ENCODE measurements at regions not wholly inside any gene's neighbourhood (a gene's known extent, or its start where the extent isn't known, plus 50 kb on each side); places are given as distances from the start of the nearest gene placed in this dataset.

GRCh38 chr4:100738196-100739165 lies 220.7 kb upstream of the EMCN start:
- H3K9me3 Mint-ChIP-seq, result peaks cover 8% of the 10 kb centered on the region
- H3K27me3 Mint-ChIP-seq, result no peaks in the 10 kb centered on the region
- H3K36me3 Mint-ChIP-seq (ENCODE audit: low read depth), result no peaks in the 10 kb centered on the region
- H3K4me1 Mint-ChIP-seq (ENCODE audit: low read depth), result no peaks in the 10 kb centered on the region
- no peak overlapping the region for H3K4me3 Mint-ChIP-seq
- peak overlapping the region; percentile 3 for H3K27ac Mint-ChIP-seq
- intact Hi-C loops (cut with micrococcal nuclease), result no loop called here

DNA sequence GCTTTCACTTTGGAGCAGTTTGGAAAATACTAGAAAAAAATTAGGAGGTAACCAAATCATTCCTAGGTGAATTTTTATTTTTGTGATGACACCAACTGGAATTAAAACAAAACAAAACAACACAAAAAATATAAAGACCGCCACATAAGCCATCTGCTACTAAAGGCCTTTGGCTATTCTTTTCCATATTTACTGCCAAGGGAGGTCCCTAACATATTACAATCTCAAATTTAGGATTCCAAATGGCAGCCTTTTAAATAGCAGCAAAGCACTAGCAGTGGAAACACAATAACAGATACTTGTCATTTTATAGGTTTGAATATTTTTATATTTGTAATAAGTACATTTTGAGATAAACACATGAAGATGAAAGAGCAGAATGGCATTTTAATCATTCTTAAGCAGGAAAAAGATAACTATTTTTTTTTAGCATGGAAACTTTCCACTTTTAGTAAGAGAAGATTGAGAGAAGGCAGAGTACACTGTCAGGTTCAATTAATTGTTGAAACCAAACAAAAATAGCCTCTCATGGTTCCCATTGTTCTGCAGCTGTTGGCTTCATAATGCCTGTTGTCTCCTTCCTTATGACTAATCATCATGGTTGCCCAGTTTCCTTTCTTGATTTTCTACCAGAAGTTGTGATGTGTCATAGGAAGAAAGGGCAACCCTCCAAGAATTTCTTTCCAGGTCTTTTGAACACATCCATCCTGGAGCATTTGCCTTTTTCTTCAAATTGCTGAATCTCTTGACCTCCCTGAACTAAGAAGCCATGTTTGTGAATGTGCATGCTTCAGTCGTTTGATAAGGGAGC lies 219.0 kb upstream of the EMCN start:
- no peaks in the 10 kb centered on the region for H3K4me1 Mint-ChIP-seq (ENCODE audit: low read depth)
- no peaks in the 10 kb centered on the region for H3K27me3 Mint-ChIP-seq
- H3K4me3 Mint-ChIP-seq, result no peak overlapping the region
- peaks cover 11% of the 10 kb centered on the region for H3K9me3 Mint-ChIP-seq
- intact Hi-C loops (cut with micrococcal nuclease), result no loop called here
- H3K36me3 Mint-ChIP-seq (ENCODE audit: low read depth), result no peaks in the 10 kb centered on the region
- no peak overlapping the region for H3K27ac Mint-ChIP-seq

DNA sequence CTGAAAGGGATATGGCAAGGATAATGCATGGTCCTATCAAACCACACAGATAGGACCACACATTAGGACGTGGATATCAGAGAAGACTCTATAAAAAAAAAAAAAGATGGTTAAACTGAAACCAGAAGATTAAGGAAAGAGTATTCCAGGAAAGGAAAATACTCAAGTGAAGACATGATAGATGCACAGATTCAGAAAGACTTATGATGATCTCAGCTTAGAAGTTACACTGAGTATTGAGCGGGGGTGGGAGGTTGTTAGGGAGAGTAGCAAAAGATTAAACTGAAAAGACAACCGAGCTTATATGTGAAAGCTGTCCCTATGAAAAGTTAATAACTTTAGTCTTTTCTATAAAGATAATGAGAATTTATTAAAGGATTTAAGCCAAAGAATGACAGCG lies 211.0 kb upstream of the EMCN start:
- H3K27ac Mint-ChIP-seq, result no peak overlapping the region

GRCh38 chr4:100722866-100723459 lies 205.1 kb upstream of the EMCN start:
- no peaks in the 10 kb centered on the region for H3K27me3 Mint-ChIP-seq
- no peak overlapping the region for H3K27ac Mint-ChIP-seq
- H3K4me1 Mint-ChIP-seq (ENCODE audit: low read depth), result no peaks in the 10 kb centered on the region
- intact Hi-C loops (cut with micrococcal nuclease), result no loop called here
- H3K9me3 Mint-ChIP-seq, result peaks cover 42% of the 10 kb centered on the region
- no peaks in the 10 kb centered on the region for H3K36me3 Mint-ChIP-seq (ENCODE audit: low read depth)
- H3K4me3 Mint-ChIP-seq, result no peak overlapping the region

More for the DNA sequence above, 211.0 kb upstream of the EMCN start:
- Mint-ChIP-seq H3K27me3 (no peaks in the 10 kb centered on the region), H3K4me1 (ENCODE audit: low read depth) (no peaks in the 10 kb centered on the region), H3K4me3 (no peak overlapping the region), H3K9me3 (peaks cover 14% of the 10 kb centered on the region), H3K36me3 (ENCODE audit: low read depth) (no peaks in the 10 kb centered on the region)
- intact Hi-C loops (cut with micrococcal nuclease), result no loop called here

GRCh38 chr4:100722133-100722532 lies 204.3 kb upstream of the EMCN start:
- Mint-ChIP-seq H3K27ac (no peak overlapping the region), H3K9me3 (peaks cover 42% of the 10 kb centered on the region), H3K4me1 (ENCODE audit: low read depth) (no peaks in the 10 kb centered on the region), H3K4me3 (no peak overlapping the region), H3K27me3 (no peaks in the 10 kb centered on the region), H3K36me3 (ENCODE audit: low read depth) (no peaks in the 10 kb centered on the region)
- intact Hi-C loops (cut with micrococcal nuclease), result no loop called here

DNA sequence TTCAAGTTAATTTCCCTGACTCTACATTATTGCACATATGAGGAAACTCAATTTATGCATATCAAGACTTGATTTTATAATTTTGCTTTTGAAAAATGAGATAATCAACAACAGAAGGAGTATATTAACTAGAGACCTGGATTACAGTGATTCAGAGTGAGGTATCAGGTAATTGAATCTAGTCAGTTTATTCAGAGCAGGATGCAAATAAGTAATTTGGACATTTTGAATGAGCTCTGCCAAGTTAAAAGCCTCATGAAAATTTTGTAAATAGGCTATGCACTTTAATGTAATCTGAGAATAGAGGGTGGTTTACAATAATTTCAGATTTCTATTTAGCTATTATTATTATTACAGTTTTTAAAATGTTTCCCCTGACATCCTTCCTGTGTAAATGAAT lies 203.7 kb upstream of the EMCN start:
- Mint-ChIP-seq H3K4me1 (ENCODE audit: low read depth) (no peaks in the 10 kb centered on the region), H3K36me3 (ENCODE audit: low read depth) (no peaks in the 10 kb centered on the region), H3K4me3 (no peak overlapping the region)

GRCh38 chr4:100721077-100721476 lies 203.3 kb upstream of the EMCN start:
- intact Hi-C loops (cut with micrococcal nuclease), result no loop called here
- Mint-ChIP-seq H3K27me3 (no peaks in the 10 kb centered on the region), H3K4me1 (ENCODE audit: low read depth) (no peaks in the 10 kb centered on the region), H3K9me3 (peaks cover 42% of the 10 kb centered on the region), H3K4me3 (no peak overlapping the region), H3K27ac (no peak overlapping the region), H3K36me3 (ENCODE audit: low read depth) (no peaks in the 10 kb centered on the region)

More for the DNA sequence above, 203.7 kb upstream of the EMCN start:
- no peak overlapping the region for H3K27ac Mint-ChIP-seq
- H3K27me3 Mint-ChIP-seq, result no peaks in the 10 kb centered on the region
- H3K9me3 Mint-ChIP-seq, result peaks cover 42% of the 10 kb centered on the region
- intact Hi-C loops (cut with micrococcal nuclease), result no loop called here

GRCh38 chr4:100716416-100716815 lies 198.6 kb upstream of the EMCN start:
- Mint-ChIP-seq H3K27me3 (no peaks in the 10 kb centered on the region), H3K9me3 (peaks cover 23% of the 10 kb centered on the region)
- intact Hi-C loops (cut with micrococcal nuclease), result no loop called here

GRCh38 chr4:100708776-100709175 lies 191.0 kb upstream of the EMCN start:
- Mint-ChIP-seq H3K27ac (no peak overlapping the region), H3K4me1 (ENCODE audit: low read depth) (no peaks in the 10 kb centered on the region), H3K36me3 (ENCODE audit: low read depth) (no peaks in the 10 kb centered on the region), H3K4me3 (no peak overlapping the region), H3K27me3 (no peaks in the 10 kb centered on the region), H3K9me3 (no peaks in the 10 kb centered on the region)
- intact Hi-C loops (cut with micrococcal nuclease), result no loop called here

More at GRCh38 chr4:100716416-100716815, 198.6 kb upstream of the EMCN start:
- Mint-ChIP-seq H3K4me1 (ENCODE audit: low read depth) (no peaks in the 10 kb centered on the region), H3K36me3 (ENCODE audit: low read depth) (no peaks in the 10 kb centered on the region), H3K27ac (no peak overlapping the region), H3K4me3 (no peak overlapping the region)

- H3K4me1 Mint-ChIP-seq (ENCODE audit: low read depth), result no peaks in the 10 kb centered on the region
- no peak overlapping the region for H3K4me3 Mint-ChIP-seq
- H3K27ac Mint-ChIP-seq, result no peak overlapping the region
These were observed 190.0 kb upstream of the EMCN start for GRCh38 chr4:100707786-100708185.

GRCh38 chr4:100696531-100696930 lies 178.7 kb upstream of the EMCN start:
- Mint-ChIP-seq H3K27me3 (no peaks in the 10 kb centered on the region), H3K36me3 (ENCODE audit: low read depth) (no peaks in the 10 kb centered on the region), H3K4me3 (no peak overlapping the region), H3K9me3 (no peaks in the 10 kb centered on the region), H3K27ac (no peak overlapping the region), H3K4me1 (ENCODE audit: low read depth) (peaks cover 4% of the 10 kb centered on the region)
- intact Hi-C loops (cut with micrococcal nuclease), result no loop called here

More at GRCh38 chr4:100707786-100708185, 190.0 kb upstream of the EMCN start:
- intact Hi-C loops (cut with micrococcal nuclease), result no loop called here
- H3K9me3 Mint-ChIP-seq, result no peaks in the 10 kb centered on the region
- no peaks in the 10 kb centered on the region for H3K36me3 Mint-ChIP-seq (ENCODE audit: low read depth)
- no peaks in the 10 kb centered on the region for H3K27me3 Mint-ChIP-seq

DNA sequence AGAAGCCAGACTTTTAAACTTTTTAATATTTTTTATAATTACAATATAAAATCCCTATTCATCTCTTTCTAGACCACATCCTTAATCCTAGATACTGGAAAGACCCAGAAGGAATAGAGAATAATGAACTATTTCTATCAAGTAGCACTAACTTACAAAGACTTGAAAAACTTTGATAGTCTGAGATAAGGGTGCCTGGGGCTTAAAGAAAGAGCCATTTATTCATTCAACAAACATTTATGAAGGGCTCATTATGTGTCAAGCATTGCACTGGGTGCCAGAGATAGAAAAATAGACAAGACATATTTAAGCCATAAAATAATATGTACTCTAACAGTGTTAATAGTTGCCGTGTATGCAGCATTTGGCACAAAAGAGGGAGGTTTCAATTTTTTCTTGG lies 178.0 kb upstream of the EMCN start:
- H3K36me3 Mint-ChIP-seq (ENCODE audit: low read depth), result no peaks in the 10 kb centered on the region
- no peak overlapping the region for H3K27ac Mint-ChIP-seq
- no peaks in the 10 kb centered on the region for H3K9me3 Mint-ChIP-seq
- H3K27me3 Mint-ChIP-seq, result no peaks in the 10 kb centered on the region
- intact Hi-C loops (cut with micrococcal nuclease), result no loop called here
- H3K4me1 Mint-ChIP-seq (ENCODE audit: low read depth), result no peaks in the 10 kb centered on the region
- H3K4me3 Mint-ChIP-seq, result no peak overlapping the region

DNA sequence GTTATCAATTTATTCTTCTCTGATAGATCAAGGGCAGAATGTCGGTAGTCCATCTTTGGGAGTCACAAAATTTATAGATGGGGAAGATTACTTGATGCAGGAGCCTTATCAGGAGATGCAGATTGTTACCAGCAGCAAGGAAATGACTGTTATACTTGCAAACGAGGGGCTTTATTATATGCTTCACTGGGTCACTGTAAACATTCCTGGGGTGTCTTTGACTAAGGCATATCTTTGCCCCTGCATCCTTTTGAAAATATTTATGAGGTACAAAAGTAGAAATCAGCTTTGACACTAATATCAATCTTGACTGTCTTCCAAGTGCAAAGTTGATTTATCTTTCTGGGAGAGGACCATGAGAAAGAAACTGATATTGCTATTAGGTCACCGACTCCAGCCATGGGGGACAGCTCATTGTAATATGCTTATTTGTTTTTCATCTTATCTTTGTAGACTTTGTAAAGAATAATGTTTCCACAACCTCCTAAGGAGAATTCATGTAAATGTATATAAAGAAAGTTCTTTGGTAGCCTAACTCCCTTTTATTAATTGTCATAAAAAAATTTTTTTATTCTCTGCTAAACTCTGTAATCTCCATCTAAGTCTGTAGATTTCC lies 177.3 kb upstream of the EMCN start:
- Mint-ChIP-seq H3K4me1 (ENCODE audit: low read depth) (no peaks in the 10 kb centered on the region), H3K27ac (no peak overlapping the region), H3K4me3 (no peak overlapping the region), H3K27me3 (no peaks in the 10 kb centered on the region), H3K36me3 (ENCODE audit: low read depth) (no peaks in the 10 kb centered on the region), H3K9me3 (no peaks in the 10 kb centered on the region)
- intact Hi-C loops (cut with micrococcal nuclease), result no loop called here
